ENCODE measurements at regions not wholly inside any gene's neighbourhood (a gene's known extent, or its start where the extent isn't known, plus 50 kb on each side); places are given as distances from the start of the nearest gene placed in this dataset.

DNA sequence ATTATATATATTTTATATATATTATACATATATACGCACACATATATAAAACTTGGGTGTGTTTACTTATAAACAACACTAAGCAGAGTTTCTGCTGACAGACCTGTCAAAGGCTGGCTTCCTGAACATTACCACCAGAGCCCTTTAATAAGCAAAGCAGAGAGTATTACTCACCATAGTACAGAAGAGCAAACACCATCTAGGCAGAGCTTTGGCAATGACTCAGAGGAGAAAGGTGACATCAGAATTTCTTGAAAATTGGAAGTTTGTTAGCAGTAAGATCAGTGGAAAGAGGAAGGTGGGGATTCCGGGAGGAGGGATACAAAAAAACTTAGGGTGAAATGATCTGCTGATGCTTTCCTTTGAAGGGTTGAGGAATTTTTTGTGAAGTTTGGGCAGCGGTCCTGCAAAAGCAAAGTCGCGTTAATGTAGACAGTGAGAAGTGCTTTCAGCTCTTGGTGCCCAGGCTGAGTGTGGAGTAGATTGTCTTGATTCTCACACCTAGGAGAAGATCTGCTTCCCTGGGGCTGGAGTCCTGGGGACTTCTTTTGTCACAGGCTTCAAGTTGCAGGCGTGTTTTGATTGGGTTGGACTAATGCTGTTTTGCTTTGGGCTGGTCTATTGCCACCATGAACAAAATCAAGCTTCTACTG, 109.6 kb upstream of the BACH2 start:
- DNase-seq (ENCODE audit: low read depth): peak; percentile 42
- TF ChIP-seq, protein P1, sequence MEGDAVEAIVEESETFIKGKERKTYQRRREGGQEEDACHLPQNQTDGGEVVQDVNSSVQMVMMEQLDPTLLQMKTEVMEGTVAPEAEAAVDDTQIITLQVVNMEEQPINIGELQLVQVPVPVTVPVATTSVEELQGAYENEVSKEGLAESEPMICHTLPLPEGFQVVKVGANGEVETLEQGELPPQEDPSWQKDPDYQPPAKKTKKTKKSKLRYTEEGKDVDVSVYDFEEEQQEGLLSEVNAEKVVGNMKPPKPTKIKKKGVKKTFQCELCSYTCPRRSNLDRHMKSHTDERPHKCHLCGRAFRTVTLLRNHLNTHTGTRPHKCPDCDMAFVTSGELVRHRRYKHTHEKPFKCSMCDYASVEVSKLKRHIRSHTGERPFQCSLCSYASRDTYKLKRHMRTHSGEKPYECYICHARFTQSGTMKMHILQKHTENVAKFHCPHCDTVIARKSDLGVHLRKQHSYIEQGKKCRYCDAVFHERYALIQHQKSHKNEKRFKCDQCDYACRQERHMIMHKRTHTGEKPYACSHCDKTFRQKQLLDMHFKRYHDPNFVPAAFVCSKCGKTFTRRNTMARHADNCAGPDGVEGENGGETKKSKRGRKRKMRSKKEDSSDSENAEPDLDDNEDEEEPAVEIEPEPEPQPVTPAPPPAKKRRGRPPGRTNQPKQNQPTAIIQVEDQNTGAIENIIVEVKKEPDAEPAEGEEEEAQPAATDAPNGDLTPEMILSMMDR (conservative IDR thresholded peaks at IDR 0.05; ENCODE audit: low read depth, low read length): no peak
- H3K4me3 ChIP-seq (ENCODE audit: low read length): no peak overlapping the region

DNA sequence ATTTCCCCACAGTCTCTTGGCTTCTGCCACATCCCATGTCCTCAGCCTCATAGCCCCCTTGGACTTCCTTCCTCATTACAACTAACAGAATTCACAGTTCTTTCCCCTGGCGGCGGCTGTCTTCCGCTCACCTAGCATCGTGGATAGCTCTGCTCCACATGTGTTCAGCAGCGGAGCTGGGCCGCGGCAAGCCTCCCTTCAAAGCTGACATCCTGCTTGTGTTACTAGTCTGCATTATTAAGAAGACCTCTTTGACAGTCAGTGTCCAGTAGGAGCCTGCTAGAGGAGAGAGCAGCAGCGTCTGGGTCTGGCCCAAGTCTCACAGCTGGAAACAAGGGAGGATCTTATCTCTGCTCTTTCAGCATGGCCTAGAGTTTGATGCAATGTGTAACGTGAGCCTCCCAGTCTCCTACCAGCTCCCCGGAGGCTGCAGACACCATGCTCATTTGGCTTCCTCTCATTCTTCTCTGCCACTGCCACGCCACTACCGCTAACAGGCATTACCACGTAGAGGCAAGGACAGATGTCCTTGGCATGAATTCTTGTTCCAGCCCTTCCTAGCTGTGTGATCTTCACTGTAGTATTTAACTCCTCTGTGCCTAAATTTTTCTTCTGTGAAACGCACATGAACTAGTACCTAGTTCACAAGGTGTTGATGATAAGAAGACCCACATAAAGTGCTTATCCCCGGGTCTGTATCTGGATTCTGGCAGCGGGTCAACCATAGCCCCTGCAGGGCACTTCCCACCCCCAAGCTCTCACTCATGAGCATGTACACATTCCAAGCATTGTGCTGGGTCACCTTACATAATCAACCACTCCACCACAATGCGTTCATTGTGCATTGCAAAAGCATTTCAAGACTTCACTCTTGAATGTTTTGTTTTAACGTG, 107.1 kb upstream of the BACH2 start:
- no peak overlapping the region for H3K4me3 ChIP-seq (ENCODE audit: low read length)
- TF ChIP-seq, protein P1 (conservative IDR thresholded peaks at IDR 0.05; ENCODE audit: low read depth, low read length): no peak
- peak; percentile 75 for DNase-seq (ENCODE audit: low read depth)

DNA sequence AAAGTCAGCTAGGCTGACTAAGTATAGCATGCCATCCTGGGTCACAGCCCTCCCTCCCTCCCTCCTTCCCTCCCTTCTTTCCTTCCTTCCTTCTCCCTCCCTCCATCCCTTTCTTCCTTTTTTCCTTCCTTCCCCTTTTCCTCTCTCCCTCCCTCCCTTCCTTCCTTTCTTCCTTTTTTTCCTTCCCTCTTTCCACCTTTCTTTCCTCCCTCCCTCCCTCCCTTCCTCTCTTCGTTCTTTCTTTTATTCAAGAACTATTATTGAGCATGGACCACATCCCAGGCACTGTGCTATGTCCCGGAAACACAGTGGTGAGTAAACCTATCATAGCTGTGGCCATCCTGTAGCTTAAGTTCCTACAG, 106.2 kb upstream of the BACH2 start:
- H3K4me3 ChIP-seq (ENCODE audit: low read length): no peak overlapping the region
- DNase-seq (ENCODE audit: low read depth): no peak
- TF ChIP-seq, protein P1 (conservative IDR thresholded peaks at IDR 0.05; ENCODE audit: low read depth, low read length): no peak

DNA sequence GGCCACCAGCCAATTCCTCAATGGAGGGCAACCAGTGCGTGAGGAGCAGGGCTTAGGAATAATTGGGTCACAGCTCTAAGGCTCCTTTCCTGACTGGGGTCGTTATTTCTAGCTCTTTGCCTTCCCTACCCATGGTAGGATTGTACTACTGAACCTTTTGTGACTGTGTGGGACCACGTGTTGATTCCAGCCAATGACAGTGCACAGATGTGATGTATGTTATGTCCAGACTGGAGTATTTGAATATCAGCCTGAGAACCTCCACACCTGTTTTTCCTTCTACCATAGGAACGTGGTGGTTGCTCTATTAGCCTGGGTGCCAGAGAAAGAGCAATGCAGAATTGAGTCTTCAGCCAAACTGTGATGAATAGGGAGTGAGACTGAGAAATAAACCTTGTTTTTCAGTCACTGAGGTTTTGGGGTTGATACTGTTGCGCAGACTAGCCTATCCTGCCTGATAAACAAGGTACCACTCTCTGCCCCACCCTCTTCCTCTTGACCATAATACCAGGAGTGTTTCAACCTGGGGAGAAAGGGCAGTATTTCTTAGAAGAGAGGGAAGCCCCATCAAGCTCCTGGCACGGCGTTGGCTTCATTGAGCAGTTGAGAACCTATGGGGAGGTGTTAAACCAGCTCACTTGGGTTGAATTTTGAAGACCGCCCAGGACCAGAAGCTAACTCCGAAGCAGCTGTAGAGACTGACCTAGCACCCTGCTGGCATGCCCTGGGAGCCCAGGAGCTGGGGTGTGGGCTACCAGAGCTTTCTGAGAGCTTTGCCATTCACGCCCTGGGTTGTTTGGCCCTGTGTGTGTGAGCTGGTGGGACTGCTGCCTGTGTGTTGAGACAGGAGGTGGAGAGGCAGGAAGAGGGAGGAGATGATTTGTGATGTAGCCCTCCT, 105.5 kb upstream of the BACH2 start:
- no peak for DNase-seq (ENCODE audit: low read depth)

DNA sequence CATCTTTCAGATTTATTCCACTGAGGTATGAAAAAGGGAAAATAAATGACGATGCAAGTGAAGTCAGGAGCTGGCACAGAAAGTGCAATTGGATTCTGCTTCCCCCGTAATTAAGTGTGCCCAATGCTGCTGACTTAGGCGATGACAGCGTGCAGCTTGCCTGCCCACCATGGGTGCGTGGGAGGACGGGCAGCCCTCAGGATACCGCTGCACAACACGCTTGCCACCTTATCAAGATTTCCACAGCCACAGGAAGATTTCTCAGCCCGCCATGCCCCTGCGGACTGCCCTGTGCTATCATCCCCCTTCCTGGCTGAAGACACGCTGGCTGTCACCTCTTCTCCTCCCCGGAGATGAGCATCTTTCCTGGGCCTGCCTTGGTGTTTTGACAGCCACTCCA, 103.3 kb upstream of the BACH2 start:
- no peak for DNase-seq (ENCODE audit: low read depth)
- TF ChIP-seq, protein P1 (conservative IDR thresholded peaks at IDR 0.05; ENCODE audit: low read depth, low read length): no peak
- no peak overlapping the region for H3K4me3 ChIP-seq (ENCODE audit: low read length)

More for the DNA sequence above, 105.5 kb upstream of the BACH2 start:
- no peak overlapping the region for H3K4me3 ChIP-seq (ENCODE audit: low read length)
- TF ChIP-seq, protein P1 (conservative IDR thresholded peaks at IDR 0.05; ENCODE audit: low read depth, low read length): no peak

DNA sequence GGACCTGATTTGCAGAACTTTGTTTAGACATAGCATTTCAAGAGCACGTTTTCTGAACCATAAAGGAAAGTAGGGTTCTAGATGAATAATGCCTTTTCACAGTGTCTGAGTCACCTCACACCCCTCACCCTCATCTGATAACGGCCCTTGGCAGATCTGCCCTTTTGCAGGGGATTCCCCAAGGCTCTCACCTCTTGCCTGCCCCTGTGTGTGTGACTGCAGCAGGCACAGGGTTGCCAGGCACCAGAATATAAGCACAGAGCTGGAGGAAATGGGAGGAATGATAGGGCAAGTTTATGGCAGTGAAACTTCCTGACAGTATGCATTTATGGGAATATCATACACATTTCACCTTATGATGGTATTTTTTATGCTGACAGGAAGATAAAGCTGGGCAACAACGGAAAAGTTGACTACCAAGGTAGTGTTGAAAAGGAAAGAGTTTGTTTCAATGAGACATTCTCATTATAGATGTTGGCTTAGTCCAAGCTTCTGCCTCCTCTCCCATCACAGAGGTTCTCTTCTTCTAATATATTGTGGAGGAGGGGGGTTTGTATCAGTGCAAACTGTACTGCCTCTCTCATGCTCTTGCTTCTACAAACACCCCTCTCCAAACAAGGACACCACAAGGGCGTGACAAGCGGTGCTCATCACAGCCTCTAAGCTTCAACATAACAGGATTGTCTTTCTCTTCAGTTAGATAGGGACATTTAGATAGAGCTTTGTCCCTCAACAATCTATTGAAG, 101.5 kb upstream of the BACH2 start:
- DNase-seq (ENCODE audit: low read depth): no peak
- no peak overlapping the region for H3K4me3 ChIP-seq (ENCODE audit: low read length)
- TF ChIP-seq, protein P1 (conservative IDR thresholded peaks at IDR 0.05; ENCODE audit: low read depth, low read length): no peak

All from retinal pigment epithelial cell (primary cell).